NCI-H2107 (cell line): ENCODE measurements at regions not wholly inside any gene's neighbourhood (a gene's known extent, or its start where the extent isn't known, plus 50 kb on each side); places are given as distances from the start of the nearest gene placed in this dataset.

Source experiments
- DNase-seq: peaks from one replicate; lab custom pipeline; 2025; lab: John Stamatoyannopoulos, UW

DNA sequence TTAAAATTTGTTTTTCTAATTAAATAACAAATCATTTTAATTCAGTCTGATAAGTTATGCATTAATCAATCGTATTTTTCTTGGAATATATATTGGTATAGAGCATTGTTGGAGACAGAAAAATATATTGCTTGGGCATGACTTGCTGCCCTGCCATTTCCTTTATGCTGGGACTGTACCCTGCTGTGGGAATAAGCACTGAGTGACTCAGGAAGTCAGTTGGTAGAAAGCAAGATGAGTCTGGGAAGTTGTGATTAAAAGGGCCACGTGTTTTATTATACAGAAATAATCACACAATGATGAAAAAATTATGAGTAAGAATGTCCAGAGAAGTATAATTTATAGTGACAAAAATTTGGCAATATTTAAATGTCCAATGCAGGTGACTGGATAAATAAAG lies 139.5 kb downstream of the KIF18A start:
- DNase-seq: no peak

- no peak for DNase-seq
These were observed 142.4 kb downstream of the KIF18A start for GRCh38 chr11:27965559-27965958.

- peak; percentile 3 for DNase-seq
These were observed 144.6 kb downstream of the KIF18A start for GRCh38 chr11:27963370-27963769.

DNA sequence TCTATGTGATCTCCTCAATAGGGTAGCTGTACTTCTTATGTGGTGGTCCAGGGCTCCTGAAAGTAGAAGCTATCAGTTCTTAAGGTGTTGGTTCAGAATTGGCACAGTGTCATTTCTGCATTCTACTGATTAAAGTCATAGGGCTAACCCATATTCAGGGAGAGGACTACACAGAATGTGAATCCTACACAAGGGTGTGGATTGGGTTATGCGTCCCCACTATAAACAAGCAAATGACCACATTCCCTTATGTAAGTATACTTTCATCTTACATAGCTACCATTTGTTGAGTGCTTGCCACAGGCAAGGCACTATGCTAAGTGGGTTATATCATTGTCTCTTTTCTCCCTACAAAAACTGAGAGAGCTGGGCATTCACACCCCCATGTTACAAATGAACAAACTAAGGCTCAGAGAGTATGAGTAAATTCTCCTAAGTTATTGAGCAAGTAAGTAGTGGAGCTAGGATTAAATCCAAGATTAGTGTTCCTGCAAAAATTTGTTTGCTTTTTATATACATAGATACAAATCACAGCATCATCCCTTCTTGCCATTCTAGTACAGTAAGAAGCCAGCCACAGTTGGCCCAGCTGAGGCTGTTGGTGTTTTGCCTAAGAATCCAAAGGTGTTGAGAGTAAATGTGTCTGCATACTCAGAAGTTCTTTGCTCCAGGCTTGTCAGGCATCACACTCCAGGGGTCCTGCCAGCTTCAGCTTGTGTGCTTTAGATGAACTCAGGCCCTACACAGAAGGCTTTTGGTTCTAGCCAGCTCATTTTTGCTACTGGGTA lies 157.8 kb downstream of the KIF18A start:
- DNase-seq: no peak

DNA sequence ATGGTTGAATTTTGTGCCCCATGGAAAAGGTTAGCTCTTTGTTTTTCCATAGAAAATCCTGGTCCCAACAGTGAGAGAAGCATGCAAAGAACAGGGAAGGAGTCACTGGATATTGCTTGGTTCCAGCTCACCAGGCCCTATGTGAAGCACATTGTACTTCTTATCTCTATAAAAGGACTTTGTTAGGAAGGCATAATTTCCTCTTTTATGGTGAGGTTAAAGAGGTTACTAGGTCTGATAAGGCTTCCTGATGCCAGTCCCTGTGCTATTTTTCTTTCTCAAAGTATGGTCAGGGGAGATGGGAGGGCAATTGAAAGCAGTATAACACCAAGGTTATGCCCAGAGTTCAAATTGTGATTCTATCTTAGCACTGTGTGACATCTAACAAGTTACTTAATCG lies 162.6 kb downstream of the KIF18A start:
- DNase-seq: no peak

- DNase-seq: no peak
These were observed 169.9 kb downstream of the KIF18A start for GRCh38 chr11:27938011-27938410.

DNA sequence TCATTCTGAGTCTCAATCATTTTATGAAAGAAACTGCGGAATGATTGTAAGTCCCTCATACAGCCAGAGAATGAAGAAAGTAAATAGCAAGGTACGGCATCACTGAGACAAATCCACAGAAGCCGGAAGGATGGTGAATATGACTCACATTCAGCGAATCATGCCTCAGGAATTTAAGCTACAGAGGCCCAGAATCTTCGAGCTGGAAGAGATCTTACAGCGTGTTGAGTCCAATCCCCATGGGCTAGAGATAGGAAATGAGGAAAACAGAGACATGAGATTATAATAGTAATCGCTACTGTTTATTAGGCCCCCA lies 173.2 kb downstream of the KIF18A start:
- DNase-seq: no peak

- no peak for DNase-seq
These were observed 173.7 kb downstream of the KIF18A start for GRCh38 chr11:27933992-27934829.

- DNase-seq: no peak
These were observed 176.2 kb downstream of the KIF18A start for GRCh38 chr11:27931770-27932169.

DNA sequence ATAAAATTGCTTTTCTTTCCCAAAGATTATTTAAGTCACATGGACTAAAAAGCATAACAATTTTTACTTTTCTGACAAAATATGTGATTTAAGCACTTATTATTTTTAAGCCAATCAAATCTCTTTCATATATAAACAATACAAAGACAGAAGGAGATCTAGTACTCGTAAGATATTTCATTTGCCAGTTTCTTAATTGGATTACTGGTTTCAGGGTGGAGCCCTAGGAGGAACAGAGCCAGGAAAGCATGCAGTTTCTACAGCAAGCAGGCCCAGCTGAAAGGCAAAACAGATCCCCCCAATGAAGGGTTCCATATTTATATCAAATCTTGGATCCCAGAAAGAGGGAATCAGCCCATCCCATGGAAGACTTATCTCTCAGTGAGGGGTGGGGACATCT lies 177.0 kb downstream of the KIF18A start:
- no peak for DNase-seq

DNA sequence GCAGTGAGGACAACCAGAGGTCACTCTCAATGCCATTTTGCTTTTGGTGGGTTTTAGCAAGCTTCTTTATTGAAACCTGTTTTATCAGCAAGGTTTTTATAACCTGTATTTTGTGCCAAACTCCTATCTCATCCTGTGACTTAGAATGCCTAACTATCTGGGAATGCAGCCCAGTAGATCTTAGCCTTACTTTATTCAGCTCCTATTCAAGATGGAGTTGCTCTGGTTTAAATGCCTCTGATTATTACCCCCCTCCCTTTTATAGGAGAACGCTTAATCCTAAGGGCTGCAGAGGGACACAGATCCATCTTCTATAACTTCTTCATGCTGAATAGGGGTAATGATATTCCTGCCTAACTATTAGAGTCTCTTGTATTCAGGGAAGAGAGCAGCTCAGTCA lies 179.1 kb downstream of the KIF18A start:
- no peak for DNase-seq

DNA sequence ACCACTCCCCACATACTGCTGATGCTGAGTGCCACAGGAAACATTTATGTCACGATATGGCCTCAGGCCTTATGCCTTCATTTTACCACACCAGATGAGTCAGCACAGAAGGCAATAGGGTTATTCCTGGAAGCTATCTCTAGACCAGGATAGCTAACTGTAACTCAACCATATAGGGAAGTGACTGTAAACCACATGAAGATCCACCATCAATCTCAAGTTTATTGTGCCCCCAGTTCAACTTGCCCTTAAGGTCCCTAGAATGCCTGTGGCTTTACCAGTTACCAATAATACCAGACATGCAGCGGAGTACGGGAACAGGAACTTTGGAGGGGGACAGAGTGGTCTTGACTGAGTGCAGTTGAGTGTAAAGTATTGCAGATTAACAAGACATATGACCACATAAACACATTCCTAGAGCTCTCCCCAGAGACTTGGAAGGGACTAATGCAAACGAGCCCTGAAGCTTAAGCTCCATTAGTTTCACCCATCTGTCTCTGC lies 180.9 kb downstream of the KIF18A start:
- DNase-seq: no peak

- no peak for DNase-seq
These were observed 181.5 kb downstream of the KIF18A start for GRCh38 chr11:27926486-27926885.

DNA sequence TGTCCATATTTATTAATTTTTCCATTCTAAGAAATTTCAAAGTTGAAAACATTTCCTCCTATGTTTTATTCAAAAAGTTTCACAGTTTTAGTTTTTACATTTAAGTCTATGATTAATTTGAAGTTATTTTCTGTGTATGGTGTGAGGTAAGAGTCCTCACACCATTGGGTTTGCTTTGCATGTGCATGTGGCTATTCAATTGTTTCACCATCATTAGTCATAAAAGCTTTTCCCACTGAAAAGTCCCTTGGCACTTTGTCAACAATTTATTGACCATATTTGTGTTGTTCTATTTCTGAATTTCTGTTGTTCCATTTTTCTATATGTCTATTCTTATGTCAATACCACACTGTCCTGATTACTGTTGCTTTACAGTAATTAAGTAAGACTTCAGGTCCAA lies 186.5 kb downstream of the KIF18A start:
- no peak for DNase-seq

GRCh38 chr11:27916541-27917100 lies 191.3 kb downstream of the KIF18A start:
- no peak for DNase-seq

- DNase-seq: no peak
These were observed 193.9 kb downstream of the KIF18A start for GRCh38 chr11:27914080-27914479.

- DNase-seq: no peak
These were observed 194.3 kb downstream of the KIF18A start for GRCh38 chr11:27913650-27914049.

GRCh38 chr11:27912916-27913315 lies 195.0 kb downstream of the KIF18A start:
- no peak for DNase-seq

GRCh38 chr11:27910186-27910931 lies 197.6 kb downstream of the KIF18A start:
- no peak for DNase-seq

DNA sequence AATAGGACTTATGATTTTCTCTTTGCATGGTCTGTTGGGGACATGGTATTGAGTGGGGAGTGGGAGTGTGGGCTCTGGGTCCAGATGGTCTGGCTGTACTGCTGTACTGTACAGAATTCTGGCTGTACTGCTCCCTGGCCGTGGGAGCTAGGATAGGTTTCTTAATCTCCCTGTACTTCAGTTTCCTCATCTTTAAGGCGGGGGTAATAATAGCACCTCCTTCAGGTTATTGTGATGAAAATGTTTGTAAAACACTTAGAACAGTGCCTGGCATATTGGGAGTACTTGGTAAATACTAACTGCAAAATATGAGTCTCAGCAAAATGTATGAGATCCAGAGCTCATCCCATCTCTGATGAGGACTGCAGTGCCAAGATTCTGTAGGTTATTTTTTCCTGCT lies 198.6 kb downstream of the KIF18A start:
- no peak for DNase-seq

DNA sequence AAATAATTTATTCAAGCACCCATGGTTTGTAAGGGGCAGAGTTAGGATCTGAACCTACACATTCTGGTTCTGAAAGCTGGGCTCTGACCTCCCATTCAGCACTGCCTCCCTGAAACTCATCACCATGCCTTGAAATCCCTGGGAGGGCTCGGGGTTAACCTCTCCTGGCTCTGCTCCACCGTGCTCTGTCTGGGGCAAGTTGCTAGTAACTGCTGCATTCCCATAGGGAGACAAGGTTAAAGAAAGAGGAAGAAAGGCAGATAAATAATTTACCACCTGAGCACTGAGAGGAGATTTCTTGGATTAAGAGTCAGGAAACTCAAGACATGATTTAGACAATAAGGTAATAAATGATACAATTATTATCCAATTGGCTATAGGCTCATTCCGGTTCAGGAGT lies 199.3 kb downstream of the KIF18A start:
- no peak for DNase-seq

DNA sequence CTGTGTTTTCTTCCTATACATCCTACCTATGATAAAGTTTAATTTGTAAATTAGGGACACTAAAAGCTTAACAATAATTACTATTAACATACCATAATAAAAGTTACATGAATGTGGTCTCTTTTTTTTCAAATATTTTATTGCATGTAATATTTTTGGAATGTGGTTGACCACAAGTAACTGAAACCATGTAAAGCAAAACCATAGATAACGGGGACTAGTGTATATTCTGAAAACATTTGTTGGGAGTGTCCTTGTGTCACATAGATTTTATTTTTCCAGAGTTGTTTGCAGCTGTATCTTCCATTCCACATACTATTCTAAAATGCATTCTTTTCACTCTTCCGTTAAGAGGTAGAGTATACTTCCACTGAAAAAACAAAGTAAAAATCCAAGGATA lies 200.4 kb downstream of the KIF18A start:
- DNase-seq: no peak
